Activated CD4-positive, alpha-beta T cell treated with anti-CD3 and anti-CD28 coated beads, Interleukin-2, Interleukin-6, amounts not matched to agents 100 ng/mL and 50 ng/mL, durations not matched to agents 16 hours and 8 hours (primary cell): ENCODE measurements at regions not wholly inside any gene's neighbourhood (a gene's known extent, or its start where the extent isn't known, plus 50 kb on each side); places are given as distances from the start of the nearest gene placed in this dataset.
"Not testable (repeated sequence)": the region's sequence is repeated elsewhere in the genome, so short reads cannot be mapped to it uniquely, and the experiment has no call there.

Experiments
- DNase-seq: peaks from one replicate; pipeline ENCODE4 v3.0.0-alpha.2; 2020

- DNase-seq = no peak
Measured at GRCh38 chr1:163583661-163584181, 262.0 kb downstream of the NUF2 start.

- DNase-seq = no peak
Measured at GRCh38 chr1:163585796-163586195, 264.0 kb downstream of the NUF2 start.

GRCh38 chr1:163588796-163589195 is 267.0 kb downstream of the NUF2 start:
- DNase-seq = no peak

GRCh38 chr1:163589735-163590134 is 268.0 kb downstream of the NUF2 start:
- no peak for DNase-seq

GRCh38 chr1:163591131-163591530 is 269.4 kb downstream of the NUF2 start:
- DNase-seq = not testable (repeated sequence)

- not testable (repeated sequence) for DNase-seq
Measured at GRCh38 chr1:163592623-163593022, 270.9 kb downstream of the NUF2 start.

- DNase-seq = not testable (repeated sequence)
Measured at GRCh38 chr1:163596106-163596505, 274.4 kb downstream of the NUF2 start.

GRCh38 chr1:163596541-163597258 is 274.9 kb downstream of the NUF2 start:
- no peak for DNase-seq

GRCh38 chr1:163604321-163604720 is 282.6 kb downstream of the NUF2 start:
- no peak for DNase-seq

GRCh38 chr1:163604896-163605295 is 283.1 kb downstream of the NUF2 start:
- DNase-seq = no peak

GRCh38 chr1:163608979-163609378 is 287.2 kb downstream of the NUF2 start:
- no peak for DNase-seq

GRCh38 chr1:163609858-163610257 is 288.1 kb downstream of the NUF2 start:
- DNase-seq = no peak

- DNase-seq = no peak
Measured at GRCh38 chr1:163610486-163610885, 288.7 kb downstream of the NUF2 start.

- DNase-seq = no peak
Measured at GRCh38 chr1:163614361-163614760, 292.6 kb downstream of the NUF2 start.

- no peak for DNase-seq
Measured at GRCh38 chr1:163628034-163628773, 306.4 kb downstream of the NUF2 start.

GRCh38 chr1:163632269-163632668 is 310.5 kb downstream of the NUF2 start:
- no peak for DNase-seq

- no peak for DNase-seq
Measured at GRCh38 chr1:163633366-163633765, 311.6 kb downstream of the NUF2 start.

GRCh38 chr1:163645676-163646075 is 323.9 kb downstream of the NUF2 start:
- not testable (repeated sequence) for DNase-seq

GRCh38 chr1:163650624-163651023 is 328.9 kb downstream of the NUF2 start:
- DNase-seq = no peak

GRCh38 chr1:163652441-163652840 is 330.7 kb downstream of the NUF2 start:
- no peak for DNase-seq

GRCh38 chr1:163655565-163655964 is 333.8 kb downstream of the NUF2 start:
- no peak for DNase-seq

- no peak for DNase-seq
Measured at GRCh38 chr1:163656095-163656759, 334.5 kb downstream of the NUF2 start.

GRCh38 chr1:163657719-163658118 is 336.0 kb downstream of the NUF2 start:
- DNase-seq = no peak

GRCh38 chr1:163661391-163661790 is 339.6 kb downstream of the NUF2 start:
- no peak for DNase-seq
